Hepatic stellate cell (primary cell): ENCODE measurements at regions not wholly inside any gene's neighbourhood (a gene's known extent, or its start where the extent isn't known, plus 50 kb on each side); places are given as distances from the start of the nearest gene placed in this dataset.
"Not testable (repeated sequence)": the region's sequence is repeated elsewhere in the genome, so short reads cannot be mapped to it uniquely, and the experiment has no call there.

Experiments
- DNase-seq: peaks from one replicate; pipeline ENCODE4 v3.0.0; 2011; ENCODE audit warnings: low spot score

- no peak for DNase-seq
Observed at GRCh38 chr16:48003206-48003907, 152.4 kb downstream of the ABCC12 start.

GRCh38 chr16:48001324-48001895, 154.4 kb downstream of the ABCC12 start:
- DNase-seq: no peak

- DNase-seq: no peak
Observed at GRCh38 chr16:48000622-48001021, 155.2 kb downstream of the ABCC12 start.

GRCh38 chr16:47999595-47999994, 156.2 kb downstream of the ABCC12 start:
- no peak for DNase-seq

- DNase-seq: no peak
Observed at GRCh38 chr16:47995354-47995753, 160.4 kb downstream of the ABCC12 start.

- DNase-seq: no peak
Observed at GRCh38 chr16:47991491-47991890, 164.3 kb downstream of the ABCC12 start.

- DNase-seq: no peak
Observed at GRCh38 chr16:47990676-47991075, 165.1 kb downstream of the ABCC12 start.

GRCh38 chr16:47987136-47987535, 168.7 kb downstream of the ABCC12 start:
- no peak for DNase-seq

- DNase-seq: no peak
Observed at GRCh38 chr16:47986031-47986430, 169.8 kb downstream of the ABCC12 start.

GRCh38 chr16:47984669-47985068, 171.1 kb downstream of the ABCC12 start:
- DNase-seq: no peak

GRCh38 chr16:47983999-47984580, 171.7 kb downstream of the ABCC12 start:
- no peak for DNase-seq

- DNase-seq: no peak
Observed at GRCh38 chr16:47980212-47980611, 175.6 kb downstream of the ABCC12 start.

- DNase-seq: no peak
Observed at GRCh38 chr16:47979616-47980182, 176.1 kb downstream of the ABCC12 start.

- DNase-seq: no peak
Observed at GRCh38 chr16:47979164-47979520, 176.7 kb downstream of the ABCC12 start.

- no peak for DNase-seq
Observed at GRCh38 chr16:47978491-47979163, 177.2 kb downstream of the ABCC12 start.

- DNase-seq: no peak
Observed at GRCh38 chr16:47977802-47978201, 178.0 kb downstream of the ABCC12 start.

- DNase-seq: no peak
Observed at GRCh38 chr16:47976636-47977210, 179.1 kb downstream of the ABCC12 start.

GRCh38 chr16:47974971-47975370, 180.8 kb downstream of the ABCC12 start:
- not testable (repeated sequence) for DNase-seq

GRCh38 chr16:47973552-47973951, 182.2 kb downstream of the ABCC12 start:
- no peak for DNase-seq

- no peak for DNase-seq
Observed at GRCh38 chr16:47972246-47972985, 183.4 kb downstream of the ABCC12 start.

- DNase-seq: no peak
Observed at GRCh38 chr16:47971225-47971624, 184.6 kb downstream of the ABCC12 start.
